ENCODE measurements at regions not wholly inside any gene's neighbourhood (a gene's known extent, or its start where the extent isn't known, plus 50 kb on each side); places are given as distances from the start of the nearest gene placed in this dataset.

DNA sequence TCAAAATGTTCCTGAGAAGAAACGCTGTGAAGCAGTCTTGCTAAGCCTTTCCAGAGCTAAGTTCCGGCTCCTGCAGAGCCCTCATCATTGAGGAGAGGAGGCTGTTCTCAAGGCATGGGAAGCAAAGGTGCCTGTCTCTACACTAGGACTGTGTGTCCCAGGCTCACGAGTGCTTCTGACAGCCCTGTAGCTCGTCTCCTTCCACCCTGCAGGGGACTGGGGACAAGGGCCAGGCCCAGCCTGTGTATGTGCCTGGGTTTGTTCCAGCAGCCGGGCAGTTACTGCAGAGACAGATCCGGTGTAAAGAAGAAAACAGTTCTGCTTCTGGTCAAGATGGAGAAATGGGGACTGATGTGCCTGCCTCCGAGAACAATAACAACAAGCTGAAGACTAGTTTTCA, 156.0 kb downstream of the ENGASE start:
- intact Hi-C loops (cut with micrococcal nuclease): no loop called here

GRCh38 chr17:79226037-79226436, 151.4 kb downstream of the ENGASE start:
- intact Hi-C loops (cut with micrococcal nuclease): no loop called here

DNA sequence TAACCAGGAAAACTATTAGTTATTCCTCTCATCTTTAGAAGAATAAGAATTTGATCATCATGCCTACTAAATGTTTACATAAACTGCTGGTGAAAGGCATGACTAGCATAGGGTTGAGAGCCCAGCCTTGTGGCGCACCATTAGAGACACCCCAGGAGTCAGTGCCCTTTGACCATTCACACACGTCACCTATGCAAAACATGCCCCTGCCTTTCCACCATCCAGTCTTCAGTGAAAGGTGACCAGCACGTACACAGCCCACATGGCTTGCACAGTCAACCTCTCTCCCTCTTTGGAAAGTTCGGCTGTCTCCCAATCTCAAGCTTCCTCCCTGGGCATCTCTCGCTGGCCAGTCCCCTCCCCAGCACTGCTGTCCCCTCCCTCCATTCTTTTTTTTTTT, 150.3 kb downstream of the ENGASE start:
- intact Hi-C loops (cut with micrococcal nuclease): no loop called here

DNA sequence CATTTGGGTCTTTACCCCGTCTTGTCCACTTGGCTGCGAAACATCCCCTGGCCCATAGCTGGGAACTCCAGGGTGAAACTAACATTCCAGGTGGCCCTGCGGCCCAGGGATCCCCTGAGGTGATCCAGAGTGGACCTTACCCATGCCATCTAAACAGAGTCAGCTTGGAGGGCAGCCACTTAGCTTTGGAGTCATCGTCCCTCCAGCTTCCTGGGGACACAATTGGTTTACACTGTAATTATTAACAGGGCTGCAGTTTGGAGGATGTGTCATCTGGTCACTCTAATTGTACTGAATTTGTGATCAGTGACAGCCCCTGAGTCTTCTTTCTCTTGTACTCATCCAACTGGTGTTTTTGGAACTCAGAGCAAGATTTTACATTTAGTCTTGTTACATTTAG, 149.9 kb downstream of the ENGASE start:
- intact Hi-C loops (cut with micrococcal nuclease): no loop called here

DNA sequence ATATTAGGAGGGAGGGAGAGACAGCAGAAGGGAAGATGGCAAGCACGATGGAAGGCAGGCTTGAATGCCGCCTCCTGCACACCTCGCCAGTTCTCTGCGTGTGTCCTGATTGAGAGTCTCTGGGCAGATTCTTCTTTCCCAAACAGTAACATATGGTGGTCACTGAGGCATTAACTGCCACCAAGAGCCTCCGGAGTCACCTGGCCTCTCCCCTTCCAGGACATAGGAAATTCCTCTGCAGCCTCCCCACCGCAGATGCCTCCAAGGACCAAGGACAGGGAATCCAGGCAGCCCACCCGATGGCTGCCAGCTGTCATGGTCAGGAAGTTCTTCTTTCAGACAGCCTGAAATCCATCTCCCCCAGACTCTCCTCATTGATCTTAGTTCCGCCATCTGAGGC, 149.3 kb downstream of the ENGASE start:
- intact Hi-C loops (cut with micrococcal nuclease): no loop called here

- intact Hi-C loops (cut with micrococcal nuclease): no loop called here
Measured at GRCh38 chr17:79223471-79223870, 148.8 kb downstream of the ENGASE start.

DNA sequence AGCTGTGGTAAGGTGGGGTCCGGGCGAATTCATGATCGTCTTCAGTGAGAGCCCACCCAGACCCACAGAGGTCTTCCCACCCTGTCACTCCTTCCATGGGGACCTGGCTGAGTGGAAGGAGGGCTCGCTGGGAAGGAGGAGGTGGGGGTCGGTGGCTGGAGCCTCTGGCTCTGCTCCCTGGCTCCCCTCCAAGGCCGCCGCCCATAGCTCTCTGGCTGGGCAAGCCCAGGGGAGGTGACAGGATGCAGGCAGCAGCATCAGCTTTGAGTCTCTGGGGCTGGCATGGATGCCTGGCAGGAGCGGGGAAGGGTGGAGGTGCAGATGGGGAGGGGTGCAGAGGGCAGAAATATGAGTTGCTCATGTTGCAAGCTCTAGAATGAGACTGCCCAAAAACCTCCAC, 147.0 kb downstream of the ENGASE start:
- intact Hi-C loops (cut with micrococcal nuclease): no loop called here

DNA sequence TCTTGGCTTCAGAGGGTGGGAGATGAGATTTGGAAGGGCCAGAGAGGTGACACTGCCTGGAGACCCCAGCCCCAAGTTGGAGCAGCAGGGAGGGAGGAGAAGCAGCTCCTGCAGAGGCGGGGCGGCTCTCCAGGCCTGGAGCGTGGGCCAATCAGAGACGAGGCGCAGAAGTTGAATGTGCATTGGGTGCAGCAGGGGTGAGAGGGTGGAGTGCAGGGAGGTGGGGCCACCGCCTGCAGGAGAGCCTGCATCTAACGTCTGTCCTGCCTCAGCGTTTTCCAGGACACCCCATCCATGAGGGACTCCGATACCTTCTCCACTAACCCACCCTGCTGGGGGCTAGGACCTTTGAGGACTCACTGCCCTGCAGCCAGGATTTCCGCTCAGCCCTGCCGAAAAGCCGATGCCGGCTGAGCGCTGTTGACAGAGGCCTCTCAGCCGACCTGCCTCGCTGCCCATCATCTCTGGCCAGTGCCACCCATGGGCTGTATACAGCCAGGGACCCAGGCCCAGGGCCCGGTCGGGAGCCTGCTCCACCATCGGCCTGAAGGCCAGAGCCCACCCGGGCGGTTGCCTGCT, 146.2 kb downstream of the ENGASE start:
- intact Hi-C loops (cut with micrococcal nuclease): no loop called here

- intact Hi-C loops (cut with micrococcal nuclease): no loop called here
Measured at GRCh38 chr17:79220201-79220712, 145.6 kb downstream of the ENGASE start.

- intact Hi-C loops (cut with micrococcal nuclease): no loop called here
Measured at GRCh38 chr17:79219208-79219935, 144.7 kb downstream of the ENGASE start.

GRCh38 chr17:79218825-79219200, 144.2 kb downstream of the ENGASE start:
- intact Hi-C loops (cut with micrococcal nuclease): no loop called here

- intact Hi-C loops (cut with micrococcal nuclease): no loop called here
Measured at GRCh38 chr17:79218175-79218824, 143.7 kb downstream of the ENGASE start.

- intact Hi-C loops (cut with micrococcal nuclease): no loop called here
Measured at GRCh38 chr17:79217473-79218135, 143.0 kb downstream of the ENGASE start.

DNA sequence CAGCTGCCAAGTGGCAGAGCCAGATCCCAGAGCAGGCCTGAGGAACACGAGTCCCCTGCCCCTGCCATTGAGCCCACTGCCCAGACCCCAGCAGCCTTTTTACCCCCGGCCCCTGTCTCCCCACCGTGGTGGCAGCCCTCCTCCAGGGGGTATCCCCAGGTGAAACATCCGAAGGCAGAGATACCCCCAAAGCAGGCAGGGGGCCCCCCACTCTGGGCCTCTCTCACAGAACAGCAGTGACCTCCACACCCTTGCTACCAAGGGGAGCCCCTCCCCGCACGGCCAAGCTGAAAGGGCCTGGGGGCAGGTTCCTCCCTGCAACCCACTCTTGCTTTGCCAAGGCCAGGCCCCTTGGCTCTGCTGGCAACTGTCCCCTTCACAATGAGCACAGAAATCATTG, 142.2 kb downstream of the ENGASE start:
- intact Hi-C loops (cut with micrococcal nuclease): no loop called here

GRCh38 chr17:79216391-79216790, 141.8 kb downstream of the ENGASE start:
- intact Hi-C loops (cut with micrococcal nuclease): no loop called here

- intact Hi-C loops (cut with micrococcal nuclease): no loop called here
Measured at GRCh38 chr17:79215631-79216030, 141.0 kb downstream of the ENGASE start.

DNA sequence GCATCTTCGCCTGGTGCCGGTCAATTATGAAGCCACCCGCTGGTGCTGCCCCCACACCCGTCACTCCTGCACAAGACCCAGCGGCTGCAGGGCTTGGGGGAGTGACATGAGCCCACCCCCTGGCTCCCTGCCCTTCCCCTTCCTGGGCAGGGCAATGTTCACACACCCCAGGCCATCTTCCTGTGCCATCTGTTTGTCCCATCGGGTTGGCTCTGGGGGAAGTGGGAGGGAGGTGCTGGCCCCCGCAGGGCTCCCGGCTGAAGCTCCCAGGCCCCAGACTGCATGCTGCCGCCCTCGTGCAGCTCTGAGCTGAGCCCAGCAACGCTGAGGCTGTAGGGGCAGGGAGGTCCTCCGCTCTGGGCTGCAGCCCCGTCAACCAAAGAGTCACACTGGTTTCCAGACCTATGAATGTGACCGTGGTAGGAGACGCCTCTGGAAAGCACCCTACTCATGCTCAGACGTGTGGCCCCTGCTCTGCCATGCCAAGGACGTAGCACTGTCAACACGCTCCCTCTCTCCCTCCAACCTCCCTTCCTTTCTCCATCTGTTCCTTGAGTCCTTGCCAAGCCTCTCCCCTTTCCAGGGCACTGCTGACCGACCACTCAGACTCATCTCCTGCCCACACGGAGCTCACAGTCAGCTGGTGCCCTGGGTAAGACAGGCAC, 140.4 kb downstream of the ENGASE start:
- intact Hi-C loops (cut with micrococcal nuclease): no loop called here

- intact Hi-C loops (cut with micrococcal nuclease): no loop called here
Measured at GRCh38 chr17:79214459-79214858, 139.8 kb downstream of the ENGASE start.

DNA sequence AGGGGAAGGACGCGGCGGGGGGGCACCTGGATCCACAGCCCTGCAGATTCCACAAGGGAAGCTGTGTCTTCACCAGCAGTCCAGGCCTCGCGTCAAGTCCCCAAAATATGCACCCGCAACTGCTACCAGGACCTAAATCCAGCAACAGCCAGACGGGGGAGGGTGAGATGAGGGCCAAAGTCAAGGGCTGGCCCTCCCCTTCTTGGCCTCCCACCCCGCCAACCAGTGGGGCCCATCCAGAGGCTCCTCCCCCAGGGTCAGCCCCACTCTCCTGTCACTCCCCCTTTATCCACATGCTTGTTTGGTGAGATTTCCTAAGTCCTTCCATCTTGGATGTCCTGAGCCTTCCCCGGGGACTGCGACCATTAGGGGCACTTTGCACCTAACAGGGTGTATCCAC, 138.7 kb downstream of the ENGASE start:
- intact Hi-C loops (cut with micrococcal nuclease): no loop called here

GRCh38 chr17:79212149-79213087, 137.8 kb downstream of the ENGASE start:
- intact Hi-C loops (cut with micrococcal nuclease): no loop called here
